Neural crest cell (in vitro differentiated cells): ENCODE measurements at regions not wholly inside any gene's neighbourhood (a gene's known extent, or its start where the extent isn't known, plus 50 kb on each side); places are given as distances from the start of the nearest gene placed in this dataset.

Experiments used
- DNase-seq: peaks from one replicate; pipeline ENCODE4 v3.0.0; 2021; ENCODE audit warnings: low read depth, mixed read lengths, low spot score
- H3K27ac Mint-ChIP-seq: one replicate; pipeline ENCODE4 v1.8.0; 2021; ENCODE audit warnings: mild to moderate bottlenecking, mixed read lengths; ENCODE audit not compliant: unreplicated experiment
- H3K27me3 Mint-ChIP-seq: 2 replicates; pipeline ENCODE4 v1.8.0; 2021; ENCODE audit warnings: low read depth, mild to moderate bottlenecking, mixed read lengths
- H3K36me3 Mint-ChIP-seq: 2 replicates; pipeline ENCODE4 v1.8.0; 2021; ENCODE audit warnings: low read depth, mild to moderate bottlenecking, mixed read lengths
- H3K4me1 Mint-ChIP-seq: 2 replicates; pipeline ENCODE4 v1.8.0; 2021; ENCODE audit warnings: mixed read lengths
- H3K4me3 Mint-ChIP-seq: one replicate; pipeline ENCODE4 v1.8.0; 2021; ENCODE audit warnings: mild to moderate bottlenecking, mixed read lengths
- H3K9me3 Mint-ChIP-seq: 2 replicates; pipeline ENCODE4 v1.8.0; 2021; ENCODE audit warnings: mixed read lengths
- TF ChIP-seq, protein P1 (sequence below): fragments of 200-600 bp; sonication (generic); conservative IDR thresholded peaks from 2 replicates; pipeline ENCODE4 v1.5.0; 2021; ENCODE audit warnings: antibody characterized with exemption, mild to moderate bottlenecking

DNA sequence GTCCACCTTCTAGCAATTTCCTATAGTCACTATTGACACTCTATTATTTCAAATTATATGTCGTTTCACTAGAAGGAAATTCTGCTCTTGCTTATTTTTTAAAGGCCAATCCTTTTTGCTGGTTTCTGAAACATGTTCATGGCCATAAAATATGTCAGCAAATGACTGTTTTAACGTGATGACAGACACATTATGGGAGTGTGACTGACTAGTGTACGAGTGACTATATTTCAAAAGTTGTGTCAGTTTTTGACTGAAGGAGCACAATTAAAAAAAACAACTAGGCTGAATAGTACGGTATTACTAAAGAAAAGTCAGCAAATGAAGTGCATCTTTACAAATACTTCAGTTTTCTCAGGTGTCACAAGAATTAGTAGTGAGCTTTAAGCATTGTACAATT, 196.0 kb downstream of the NR4A2 start:
- no peaks in the 10 kb centered on the region for H3K36me3 Mint-ChIP-seq
- H3K4me3 Mint-ChIP-seq: no peak overlapping the region
- peaks cover 4% of the 10 kb centered on the region for H3K9me3 Mint-ChIP-seq
- TF ChIP-seq, protein P1, sequence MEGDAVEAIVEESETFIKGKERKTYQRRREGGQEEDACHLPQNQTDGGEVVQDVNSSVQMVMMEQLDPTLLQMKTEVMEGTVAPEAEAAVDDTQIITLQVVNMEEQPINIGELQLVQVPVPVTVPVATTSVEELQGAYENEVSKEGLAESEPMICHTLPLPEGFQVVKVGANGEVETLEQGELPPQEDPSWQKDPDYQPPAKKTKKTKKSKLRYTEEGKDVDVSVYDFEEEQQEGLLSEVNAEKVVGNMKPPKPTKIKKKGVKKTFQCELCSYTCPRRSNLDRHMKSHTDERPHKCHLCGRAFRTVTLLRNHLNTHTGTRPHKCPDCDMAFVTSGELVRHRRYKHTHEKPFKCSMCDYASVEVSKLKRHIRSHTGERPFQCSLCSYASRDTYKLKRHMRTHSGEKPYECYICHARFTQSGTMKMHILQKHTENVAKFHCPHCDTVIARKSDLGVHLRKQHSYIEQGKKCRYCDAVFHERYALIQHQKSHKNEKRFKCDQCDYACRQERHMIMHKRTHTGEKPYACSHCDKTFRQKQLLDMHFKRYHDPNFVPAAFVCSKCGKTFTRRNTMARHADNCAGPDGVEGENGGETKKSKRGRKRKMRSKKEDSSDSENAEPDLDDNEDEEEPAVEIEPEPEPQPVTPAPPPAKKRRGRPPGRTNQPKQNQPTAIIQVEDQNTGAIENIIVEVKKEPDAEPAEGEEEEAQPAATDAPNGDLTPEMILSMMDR: no peak
- H3K4me1 Mint-ChIP-seq: no peaks in the 10 kb centered on the region
- no peak overlapping the region for H3K27ac Mint-ChIP-seq
- no peaks in the 10 kb centered on the region for H3K27me3 Mint-ChIP-seq
- DNase-seq: no peak

DNA sequence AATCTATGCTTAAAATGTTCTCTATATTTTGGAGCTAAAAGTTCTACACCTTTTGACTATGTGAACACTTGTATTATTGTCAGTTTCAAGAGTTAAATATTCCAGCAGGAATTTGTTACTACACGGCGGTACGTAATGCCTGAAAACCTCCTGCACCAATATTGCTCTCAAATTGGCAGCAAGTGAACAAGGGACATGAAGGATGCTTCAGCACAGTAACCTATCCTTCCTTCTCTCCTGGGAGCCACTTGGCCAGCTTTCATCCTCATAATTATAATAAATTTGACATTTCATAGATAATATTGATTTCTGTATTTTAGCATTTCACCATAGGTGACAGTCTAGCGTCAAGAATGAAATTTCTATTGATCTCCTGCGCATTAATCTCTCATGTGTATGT, 197.6 kb downstream of the NR4A2 start:
- Mint-ChIP-seq H3K27me3 (no peaks in the 10 kb centered on the region), H3K27ac (no peak overlapping the region), H3K9me3 (peaks cover 2% of the 10 kb centered on the region), H3K4me3 (no peak overlapping the region), H3K36me3 (no peaks in the 10 kb centered on the region), H3K4me1 (no peaks in the 10 kb centered on the region)
- DNase-seq: no peak
- TF ChIP-seq, protein P1: no peak

DNA sequence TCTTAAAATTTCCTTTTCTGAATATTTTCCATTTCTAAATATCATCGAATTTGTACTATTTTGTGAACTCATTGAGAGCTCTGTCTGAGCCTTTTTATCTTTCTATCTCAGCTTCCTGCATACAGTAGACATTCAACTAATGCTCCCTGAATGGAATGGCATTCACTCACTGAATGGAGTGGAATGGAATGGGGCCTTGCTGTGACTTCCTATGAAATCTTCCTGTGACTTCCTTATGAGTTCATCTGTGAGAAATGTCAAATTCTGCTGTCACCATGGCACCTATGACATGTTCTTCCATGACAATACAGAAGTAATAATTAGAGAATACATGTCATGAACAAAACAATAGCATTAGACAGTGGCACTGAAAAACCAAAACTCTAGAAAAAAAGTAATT, 199.6 kb downstream of the NR4A2 start:
- no peak for DNase-seq
- TF ChIP-seq, protein P1: no peak
- H3K36me3 Mint-ChIP-seq: no peaks in the 10 kb centered on the region
- no peaks in the 10 kb centered on the region for H3K9me3 Mint-ChIP-seq
- no peak overlapping the region for H3K4me3 Mint-ChIP-seq
- H3K27ac Mint-ChIP-seq: no peak overlapping the region
- no peaks in the 10 kb centered on the region for H3K27me3 Mint-ChIP-seq
- no peaks in the 10 kb centered on the region for H3K4me1 Mint-ChIP-seq

DNA sequence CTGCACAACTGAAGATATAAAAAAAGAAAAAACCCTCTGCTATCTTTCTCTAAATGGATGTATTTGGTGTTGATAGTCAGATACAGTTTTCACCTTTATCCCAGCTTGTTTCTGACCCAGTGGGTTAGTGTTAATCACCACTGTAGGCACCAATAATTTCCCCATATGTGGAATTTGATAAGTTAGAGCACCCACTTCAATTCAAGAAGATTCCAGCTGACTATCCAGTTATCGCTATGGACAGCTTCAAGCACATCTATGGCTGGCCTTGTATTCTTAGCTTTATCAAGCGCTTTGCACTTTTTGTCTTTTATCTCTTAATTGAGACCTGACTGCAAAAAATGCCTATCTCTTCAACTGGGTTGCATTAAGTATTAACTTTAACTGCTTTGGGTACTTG, 200.4 kb downstream of the NR4A2 start:
- no peak overlapping the region for H3K4me3 Mint-ChIP-seq
- H3K36me3 Mint-ChIP-seq: peaks cover 3% of the 10 kb centered on the region
- TF ChIP-seq, protein P1: no peak
- DNase-seq: no peak
- no peaks in the 10 kb centered on the region for H3K9me3 Mint-ChIP-seq
- no peaks in the 10 kb centered on the region for H3K4me1 Mint-ChIP-seq
- H3K27ac Mint-ChIP-seq: no peak overlapping the region
- no peaks in the 10 kb centered on the region for H3K27me3 Mint-ChIP-seq

DNA sequence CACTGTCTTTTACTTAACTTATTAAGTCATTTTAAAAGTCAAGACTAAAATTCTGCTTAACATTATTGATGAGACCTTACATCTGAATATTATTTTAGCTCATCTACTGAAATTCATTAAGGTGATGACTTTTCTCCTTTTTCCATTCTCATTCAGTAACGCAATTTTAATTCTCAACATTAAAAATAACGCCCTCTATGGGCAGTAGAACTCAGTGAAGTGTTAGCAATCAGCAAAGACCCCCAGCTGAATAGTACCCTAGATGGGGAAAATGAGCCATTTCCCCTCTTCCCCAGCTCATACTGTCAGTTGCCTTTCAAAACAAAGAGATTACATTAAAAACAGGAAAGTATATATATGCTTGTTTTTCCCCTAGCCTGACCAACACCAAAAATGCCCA, 203.3 kb downstream of the NR4A2 start:
- no peaks in the 10 kb centered on the region for H3K27me3 Mint-ChIP-seq
- H3K4me3 Mint-ChIP-seq: no peak overlapping the region
- no peak overlapping the region for H3K27ac Mint-ChIP-seq
- H3K4me1 Mint-ChIP-seq: peaks cover 7% of the 10 kb centered on the region
- no peak for DNase-seq
- H3K36me3 Mint-ChIP-seq: peaks cover 5% of the 10 kb centered on the region
- peaks cover 6% of the 10 kb centered on the region for H3K9me3 Mint-ChIP-seq
- TF ChIP-seq, protein P1: peak; percentile 20

DNA sequence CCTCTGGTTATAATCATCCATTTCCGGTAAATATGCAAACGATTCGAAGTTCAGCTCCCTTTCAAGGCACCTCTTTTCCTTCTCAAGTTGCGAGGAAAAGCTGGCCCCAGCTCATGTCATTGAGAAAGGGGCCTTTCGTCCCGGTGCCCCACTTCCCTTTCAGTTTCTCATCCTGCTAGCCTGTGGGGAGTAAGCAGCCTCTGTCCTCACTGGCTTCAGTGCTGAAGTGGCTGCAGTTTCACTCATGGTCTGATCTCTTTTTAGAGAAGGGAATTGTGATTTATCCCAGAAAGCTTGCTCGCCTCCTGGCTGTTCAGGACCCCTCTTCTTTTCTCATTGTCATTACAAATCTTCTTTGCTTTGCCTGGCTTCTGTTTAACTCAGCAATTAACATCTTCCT, 207.5 kb downstream of the NR4A2 start:
- no peak for DNase-seq

More for the DNA sequence above, 207.5 kb downstream of the NR4A2 start:
- peaks cover 20% of the 10 kb centered on the region for H3K36me3 Mint-ChIP-seq
- H3K4me3 Mint-ChIP-seq: no peak overlapping the region
- H3K27me3 Mint-ChIP-seq: no peaks in the 10 kb centered on the region
- TF ChIP-seq, protein P1: no peak
- H3K27ac Mint-ChIP-seq: no peak overlapping the region
- H3K9me3 Mint-ChIP-seq: peaks cover 16% of the 10 kb centered on the region
- peaks cover 7% of the 10 kb centered on the region for H3K4me1 Mint-ChIP-seq
